Transverse colon (tissue), 4 donors: ENCODE measurements at regions not wholly inside any gene's neighbourhood (a gene's known extent, or its start where the extent isn't known, plus 50 kb on each side); places are given as distances from the start of the nearest gene placed in this dataset.

Experiments used
- DNase-seq: peaks from one replicate; pipeline ENCODE4 v3.0.0-alpha.2; 2019
- H3K27ac ChIP-seq, 4 donors: fragments of 200-600 bp; sonication (generic); 2 replicates each; pipeline ENCODE4 v1.5.1; 2016 to 2018; ENCODE audit warnings: inconsistent platforms in 4 of 4
- H3K27me3 ChIP-seq: fragments of 200-600 bp; sonication (generic); 2 replicates; pipeline ENCODE4 v1.5.1; 2017; ENCODE audit warnings: inconsistent platforms
- H3K36me3 ChIP-seq, 4 donors: fragments of 200-600 bp; sonication (generic); 2 replicates each; pipeline ENCODE4 v1.5.1; 2017 to 2019; ENCODE audit warnings: inconsistent platforms in 4 of 4
- H3K4me1 ChIP-seq, 4 donors: fragments of 200-600 bp; sonication (generic); 2 replicates each; pipeline ENCODE4 v1.5.1; 2017 to 2020; ENCODE audit warnings: inconsistent platforms in 4 of 4
- H3K4me3 ChIP-seq, 4 donors: fragments of 200-600 bp; sonication (generic); 1 replicate in 1 of 4; 2 replicates in 3 of 4; pipeline versions ENCODE4 v1.5.1 to v1.6.1; 2017 to 2019; ENCODE audit warnings: inconsistent platforms in 4 of 4
- H3K9me3 ChIP-seq, 2 donors: fragments of 200-600 bp; sonication (generic); 2 replicates each; pipeline ENCODE4 v1.5.1; 2017 to 2019; ENCODE audit warnings: inconsistent platforms in 2 of 2
- CTCF ChIP-seq, 5 experiments: fragments of 200-600 bp in 3 of 5; fragments of 450-650 bp in 2 of 5; sonication (generic) in 3 of 5; IDR thresholded peaks; 1 replicate in 2 of 5; 2 replicates in 3 of 5; pipeline ENCODE4 v1.5.1; 2016 to 2017; ENCODE audit warnings: antibody characterized with exemption in 5 of 5, inconsistent platforms in 3 of 5, mild to moderate bottlenecking in 2 of 5, moderate library complexity in 1 of 5
- EP300 ChIP-seq: sonication (generic); formaldehyde crosslinking; IDR thresholded peaks from one replicate; pipeline ENCODE4 v1.6.1; 2017; ENCODE audit warnings: antibody characterized with exemption, low read depth
- POLR2A ChIP-seq: fragments of 450-650 bp; IDR thresholded peaks from one replicate; pipeline ENCODE4 v1.6.1; 2016; ENCODE audit warnings: antibody characterized with exemption, mild to moderate bottlenecking, moderate library complexity
- POLR2AphosphoS5 ChIP-seq, 3 donors: sonication (generic); formaldehyde crosslinking; IDR thresholded peaks; one replicate each; pipeline ENCODE4 v1.6.1; 2016; ENCODE audit warnings: antibody characterized with exemption in 3 of 3
- WGBS, 2 donors: methylation state at CpG; one replicate each; pipeline ENCODE4 v1.1.5; 2018; ENCODE audit warnings: low coverage in 1 of 2; 5-methylcytosine and 5-hydroxymethylcytosine counted together
- in situ Hi-C, 4 donors: fragments of 200-750 bp; cut with MboI; loops; one replicate each; pipeline versions ENCODE4 v1.15.0 to v1.15.1; 2017; ENCODE audit warnings: low sequenced_read_pairs in 3 of 4, low pct_ligation_motif_present in 1 of 4, low pct_unique_long_range_greater_than_20kb in 1 of 4
- intact Hi-C: fragments of 100-400 bp; cut with DNase I; formaldehyde crosslinking; loops from one replicate; pipeline ENCODE4 v1.15.1; 2023; ENCODE audit warnings: low total_unique reads

- TF ChIP-seq CTCF (IDR thresholded peaks at IDR 0.05) (no peak), POLR2AphosphoS5 (IDR thresholded peaks at IDR 0.05) (no peak), POLR2A (no peak), EP300 (no peak)
- Histone ChIP-seq H3K36me3 (no peaks in the 10 kb centered on the region), H3K4me1 (peaks cover 0 to 2% (median 0%) of the 10 kb centered on the region in 4 donors), H3K4me3 (no peak overlapping the region), H3K9me3 (no peaks in the 10 kb centered on the region), H3K27ac (no peak overlapping the region), H3K27me3 (no peaks in the 10 kb centered on the region)
- intact Hi-C loops, result no loop called here
- WGBS, 2 donors, result 43 to 45% methylated on average over 2 of the region's 2 CpGs
- no peak for DNase-seq
- in situ Hi-C loops, result no loop called here
Measured at GRCh38 chr1:73604739-73605138, 593.2 kb downstream of the LRRIQ3 start.

- no peak overlapping the region for H3K27ac ChIP-seq
- no peak overlapping the region for H3K4me3 ChIP-seq
- no peak for DNase-seq
- intact Hi-C loops (no loop called here), in situ Hi-C loops (no loop called here)
- H3K9me3 ChIP-seq, result no peaks in the 10 kb centered on the region
- no peaks in the 10 kb centered on the region for H3K36me3 ChIP-seq
- H3K4me1 ChIP-seq, result peaks cover 0 to 2% (median 0%) of the 10 kb centered on the region in 4 donors
- 20 to 32% methylated on average over 1 of the region's 1 CpG for WGBS, 2 donors
- TF ChIP-seq POLR2A, result no peak
- no peak for TF ChIP-seq CTCF (IDR thresholded peaks at IDR 0.05)
- TF ChIP-seq POLR2AphosphoS5 (IDR thresholded peaks at IDR 0.05), result no peak
- no peak for TF ChIP-seq EP300
- no peaks in the 10 kb centered on the region for H3K27me3 ChIP-seq
Measured at GRCh38 chr1:73604211-73604610, 593.8 kb downstream of the LRRIQ3 start.

DNA sequence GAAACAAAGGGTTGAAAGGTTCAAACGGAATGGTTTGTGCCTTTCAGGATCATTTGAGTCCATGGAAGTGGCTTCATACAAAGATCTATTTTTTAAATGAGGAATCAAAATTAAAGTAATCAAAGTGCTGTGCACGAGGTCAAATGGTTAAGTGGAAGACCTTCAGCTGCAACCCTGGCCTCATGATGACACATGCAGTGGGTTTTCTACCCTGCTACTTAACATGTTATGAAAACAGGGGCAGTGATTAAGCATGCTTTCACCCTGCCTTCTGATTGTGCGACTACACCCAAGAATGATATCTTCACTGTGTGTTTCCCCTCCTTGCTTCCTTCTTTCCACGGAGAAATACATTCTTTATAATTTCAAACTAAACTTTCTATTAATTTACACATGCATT is 604.2 kb downstream of the LRRIQ3 start:
- no peaks in the 10 kb centered on the region for H3K27me3 ChIP-seq
- intact Hi-C loops, result no loop called here
- no peak for TF ChIP-seq POLR2A
- TF ChIP-seq CTCF (IDR thresholded peaks at IDR 0.05), result no peak
- no peaks in the 10 kb centered on the region for H3K36me3 ChIP-seq
- DNase-seq, result no peak
- in situ Hi-C loops, result no loop called here
- peak overlapping the region in 3 of 4 donors; percentile 20 to 61 (median 55) for H3K27ac ChIP-seq
- peak overlapping the region in 1 of 4 donors; percentile 34 for H3K4me3 ChIP-seq
- WGBS, 2 donors, result 28 to 32% methylated on average over 4 of the region's 4 CpGs
- no peaks in the 10 kb centered on the region for H3K9me3 ChIP-seq
- H3K4me1 ChIP-seq, result peaks cover 0 to 13% (median 6%) of the 10 kb centered on the region in 4 donors

GRCh38 chr1:73593364-73593763 is 604.6 kb downstream of the LRRIQ3 start:
- Histone ChIP-seq H3K27ac (peak overlapping the region in 3 of 4 donors; percentile 20 to 61 (median 55)), H3K9me3 (no peaks in the 10 kb centered on the region), H3K4me1 (peaks cover 0 to 13% (median 6%) of the 10 kb centered on the region in 4 donors), H3K4me3 (peak overlapping the region in 2 of 4 donors; percentile 6 to 34), H3K36me3 (no peaks in the 10 kb centered on the region), H3K27me3 (no peaks in the 10 kb centered on the region)
- DNase-seq, result peak; percentile 50
- WGBS, 2 donors, result 6% methylated on average over 3 of the region's 3 CpGs
- in situ Hi-C loops, result no loop called here
- intact Hi-C loops, result no loop called here
- TF ChIP-seq POLR2AphosphoS5 (IDR thresholded peaks at IDR 0.05) (peak in 2 of 3 donors; percentile 39 to 56), CTCF (IDR thresholded peaks at IDR 0.05) (no peak)
